AG04450 (cell line): ENCODE measurements at regions not wholly inside any gene's neighbourhood (a gene's known extent, or its start where the extent isn't known, plus 50 kb on each side); places are given as distances from the start of the nearest gene placed in this dataset.

Experiments used
- CTCF ChIA-PET: fragments of 300-600, 350-600 bp; formaldehyde crosslinking; extraction: SDS; loops from one replicate; lab custom pipeline; 2022; ENCODE audit warnings: antibody characterized with exemption, inconsistent platforms; lab: Charles Lee
- POLR2A ChIA-PET: fragments of 350-600 bp; formaldehyde crosslinking; extraction: SDS; loops from one replicate; lab custom pipeline; 2021; ENCODE audit warnings: antibody characterized with exemption, inconsistent platforms; lab: Yijun Ruan, JAX
- DNase-seq: peaks from one replicate; pipeline ENCODE4 v3.0.0-alpha.2; 2011; ENCODE audit warnings: low read depth, low spot score
- H3K27ac ChIP-seq: one replicate; pipeline ENCODE4 v1.5.1; 2012; ENCODE audit warnings: low read depth, low read length, control low read depth
- H3K27me3 ChIP-seq: one replicate; pipeline ENCODE4 v1.6.0; 2012; ENCODE audit warnings: low read length; ENCODE audit not compliant: control insufficient read depth, insufficient read depth
- H3K4me3 ChIP-seq: 2 replicates; pipeline ENCODE4 v1.5.1; 2011; ENCODE audit warnings: mild to moderate bottlenecking, low read depth, low read length, control low read depth
- H3K9me3 ChIP-seq: 2 replicates; pipeline ENCODE4 v1.5.1; 2012; ENCODE audit warnings: low read length; ENCODE audit not compliant: control insufficient read depth, insufficient read depth
- TF ChIP-seq, protein P1 (sequence below): IDR thresholded peaks from 2 replicates; pipeline ENCODE4 v1.5.1; 2011; ENCODE audit warnings: low read depth, low read length, control low read depth, inconsistent platforms

GRCh38 chr14:26074892-26075291 is 522.9 kb downstream of the NOVA1 start:
- no peaks in the 10 kb centered on the region for H3K9me3 ChIP-seq
- TF ChIP-seq, protein P1, sequence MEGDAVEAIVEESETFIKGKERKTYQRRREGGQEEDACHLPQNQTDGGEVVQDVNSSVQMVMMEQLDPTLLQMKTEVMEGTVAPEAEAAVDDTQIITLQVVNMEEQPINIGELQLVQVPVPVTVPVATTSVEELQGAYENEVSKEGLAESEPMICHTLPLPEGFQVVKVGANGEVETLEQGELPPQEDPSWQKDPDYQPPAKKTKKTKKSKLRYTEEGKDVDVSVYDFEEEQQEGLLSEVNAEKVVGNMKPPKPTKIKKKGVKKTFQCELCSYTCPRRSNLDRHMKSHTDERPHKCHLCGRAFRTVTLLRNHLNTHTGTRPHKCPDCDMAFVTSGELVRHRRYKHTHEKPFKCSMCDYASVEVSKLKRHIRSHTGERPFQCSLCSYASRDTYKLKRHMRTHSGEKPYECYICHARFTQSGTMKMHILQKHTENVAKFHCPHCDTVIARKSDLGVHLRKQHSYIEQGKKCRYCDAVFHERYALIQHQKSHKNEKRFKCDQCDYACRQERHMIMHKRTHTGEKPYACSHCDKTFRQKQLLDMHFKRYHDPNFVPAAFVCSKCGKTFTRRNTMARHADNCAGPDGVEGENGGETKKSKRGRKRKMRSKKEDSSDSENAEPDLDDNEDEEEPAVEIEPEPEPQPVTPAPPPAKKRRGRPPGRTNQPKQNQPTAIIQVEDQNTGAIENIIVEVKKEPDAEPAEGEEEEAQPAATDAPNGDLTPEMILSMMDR = no peak
- ChIA-PET CTCF (no interaction called here), POLR2A (no interaction called here)
- DNase-seq = no peak
- H3K27me3 ChIP-seq = no peaks in the 10 kb centered on the region
- H3K4me3 ChIP-seq = no peak overlapping the region
- H3K27ac ChIP-seq = no peak overlapping the region

DNA sequence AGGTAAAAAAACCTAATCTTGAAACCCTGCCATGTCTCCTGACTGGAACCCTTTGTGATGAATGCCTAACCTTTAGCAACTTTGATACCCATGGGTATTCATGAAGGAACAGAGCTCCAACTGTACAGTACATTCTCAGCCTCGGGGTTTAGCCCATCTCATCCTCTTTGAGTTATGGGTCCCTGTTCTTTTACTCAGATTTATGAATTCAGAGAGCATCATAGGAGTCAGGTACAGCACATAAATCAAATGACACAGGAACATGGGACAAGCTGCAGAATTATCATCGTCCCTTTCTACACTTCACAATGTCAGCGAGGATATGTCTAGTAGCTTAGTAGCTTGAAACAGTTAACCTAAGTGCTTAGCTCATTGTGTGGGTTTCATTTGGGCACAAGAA is 527.4 kb downstream of the NOVA1 start:
- Histone ChIP-seq H3K4me3 (no peak overlapping the region), H3K27ac (no peak overlapping the region), H3K27me3 (no peaks in the 10 kb centered on the region), H3K9me3 (no peaks in the 10 kb centered on the region)
- no peak for DNase-seq
- TF ChIP-seq, protein P1 = no peak
- ChIA-PET POLR2A (no interaction called here), CTCF (no interaction called here)

GRCh38 chr14:26067786-26068459 is 529.9 kb downstream of the NOVA1 start:
- no peak for DNase-seq
- POLR2A ChIA-PET = no interaction called here
- Histone ChIP-seq H3K27ac (no peak overlapping the region), H3K27me3 (no peaks in the 10 kb centered on the region), H3K9me3 (0 out of 2 replicates have a peak, but pooled peaks cover 2% of the 10 kb centered on the region), H3K4me3 (no peak overlapping the region)
- CTCF ChIA-PET = no interaction called here
- TF ChIP-seq, protein P1 = no peak

GRCh38 chr14:26067341-26067740 is 530.5 kb downstream of the NOVA1 start:
- DNase-seq = no peak
- H3K27ac ChIP-seq = no peak overlapping the region
- TF ChIP-seq, protein P1 = no peak
- POLR2A ChIA-PET = no interaction called here
- peaks cover 5% of the 10 kb centered on the region; the same call in 1 of the 2 replicates for H3K9me3 ChIP-seq
- no peaks in the 10 kb centered on the region for H3K27me3 ChIP-seq
- no peak overlapping the region for H3K4me3 ChIP-seq
- CTCF ChIA-PET = no interaction called here

DNA sequence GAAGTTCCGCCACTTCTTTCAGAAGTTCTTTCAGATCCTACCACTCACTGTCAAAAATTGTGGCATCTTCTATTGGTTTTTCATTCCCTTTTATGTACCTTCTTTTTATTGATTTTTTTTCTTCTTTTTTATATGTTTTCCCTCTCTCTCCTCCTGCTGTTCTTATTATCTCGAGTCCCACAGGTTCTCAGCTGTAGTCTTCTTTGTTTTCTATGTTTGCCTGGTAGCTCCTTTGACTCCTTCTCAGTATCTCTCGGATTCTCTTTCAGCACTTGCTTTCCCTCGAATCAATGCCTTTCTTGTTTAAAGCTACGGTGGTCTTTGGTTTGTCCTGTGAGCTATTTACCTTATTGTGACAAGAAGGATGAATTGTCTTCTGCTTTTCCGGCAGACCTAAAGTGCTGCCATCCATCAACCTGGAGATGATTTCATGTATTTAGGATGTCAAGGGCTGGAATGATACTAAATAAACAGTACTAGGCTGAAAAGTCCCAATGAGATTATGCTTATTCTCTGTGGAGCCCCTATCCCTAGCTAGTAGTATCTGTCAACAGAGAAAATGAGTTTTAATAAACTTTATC is 541.7 kb downstream of the NOVA1 start:
- H3K27ac ChIP-seq = no peak overlapping the region
- CTCF ChIA-PET = no interaction called here
- POLR2A ChIA-PET = no interaction called here
- no peak overlapping the region for H3K4me3 ChIP-seq
- H3K27me3 ChIP-seq = no peaks in the 10 kb centered on the region
- TF ChIP-seq, protein P1 = no peak
- DNase-seq = no peak
- peaks cover 10% of the 10 kb centered on the region for H3K9me3 ChIP-seq
